GM12891 (cell line): ENCODE measurements at regions not wholly inside any gene's neighbourhood (a gene's known extent, or its start where the extent isn't known, plus 50 kb on each side); places are given as distances from the start of the nearest gene placed in this dataset.
"Not testable (repeated sequence)": the region's sequence is repeated elsewhere in the genome, so short reads cannot be mapped to it uniquely, and the experiment has no call there.

ENCODE experiments used
- DNase-seq: peaks from one replicate; pipeline ENCODE4 v3.0.0; 2011; ENCODE audit warnings: low spot score; ENCODE audit not compliant: insufficient read length
- FAIRE-seq: peaks from 2 replicates; lab custom pipeline; 2011; peaks lifted over from hg19 to GRCh38; lab: Jason Lieb, UNC
- PAX5 ChIP-seq: IDR thresholded peaks from 2 replicates; pipeline ENCODE4 v1.6.1; 2011; ENCODE audit warnings: low read length, moderate library complexity, mild to moderate bottlenecking; ENCODE audit not compliant: insufficient read depth, severe bottlenecking
- POLR2A ChIP-seq: IDR thresholded peaks from 2 replicates; pipeline ENCODE4 v1.6.1; 2011; ENCODE audit warnings: low read depth, low read length, control low read depth
- POLR2AphosphoS5 ChIP-seq: IDR thresholded peaks from 2 replicates; pipeline ENCODE4 v1.6.1; 2011; ENCODE audit warnings: low read depth, low read length, control low read depth
- POU2F2 ChIP-seq: IDR thresholded peaks from 2 replicates; pipeline ENCODE4 v1.6.1; 2011; ENCODE audit warnings: low read depth, mild to moderate bottlenecking, control low read depth, low read length, moderate library complexity
- SPI1 ChIP-seq: IDR thresholded peaks from 2 replicates; pipeline ENCODE4 v1.6.1; 2011; ENCODE audit warnings: low read depth, low read length, control low read depth
- TAF1 ChIP-seq: IDR thresholded peaks from 2 replicates; pipeline ENCODE4 v1.6.1; 2011; ENCODE audit warnings: low read depth, low read length, control low read depth

DNA sequence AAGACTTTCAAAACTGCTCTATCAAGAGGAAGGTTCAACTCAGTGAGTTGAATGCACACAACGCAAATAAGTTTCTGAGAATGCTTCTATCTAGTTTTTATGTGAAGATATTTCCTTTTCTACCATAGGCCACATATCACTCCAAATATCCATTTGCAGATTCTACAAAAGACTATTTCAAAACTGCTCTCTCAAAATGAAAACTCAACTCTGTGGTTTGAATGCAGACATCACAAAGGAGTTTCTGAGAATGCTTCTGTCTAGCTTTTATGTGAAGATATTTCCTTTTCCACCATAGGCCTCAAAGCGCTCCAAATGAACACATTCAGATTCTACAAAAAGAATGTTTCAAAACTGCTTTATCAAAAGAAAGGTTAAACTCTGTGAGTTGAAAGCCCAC, 1093.1 kb upstream of the DEFB115 start:
- not testable (repeated sequence) for DNase-seq, FAIRE-seq

DNA sequence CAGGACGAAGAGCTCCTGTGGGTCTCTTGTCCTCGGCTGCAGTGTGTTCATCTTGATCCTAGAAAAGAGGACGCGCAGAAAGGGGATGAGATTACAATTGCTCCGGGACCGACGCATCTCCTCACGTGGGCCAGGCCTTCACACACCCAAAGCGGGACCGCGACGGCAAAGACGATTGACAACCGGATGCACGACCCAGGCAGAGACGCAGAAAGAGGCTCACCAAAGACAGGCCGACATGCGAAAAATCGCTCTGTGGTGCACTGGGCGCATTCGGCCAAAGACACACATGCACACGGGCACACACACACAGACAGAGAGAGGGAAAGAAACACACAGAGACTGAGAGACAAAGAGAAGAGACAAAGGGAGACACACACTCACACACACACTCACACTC, 1089.9 kb upstream of the DEFB115 start:
- FAIRE-seq (no peak), DNase-seq (no peak)
- TF ChIP-seq POU2F2 (no peak), POLR2A (no peak), TAF1 (no peak), POLR2AphosphoS5 (no peak), SPI1 (no peak), PAX5 (no peak)

DNA sequence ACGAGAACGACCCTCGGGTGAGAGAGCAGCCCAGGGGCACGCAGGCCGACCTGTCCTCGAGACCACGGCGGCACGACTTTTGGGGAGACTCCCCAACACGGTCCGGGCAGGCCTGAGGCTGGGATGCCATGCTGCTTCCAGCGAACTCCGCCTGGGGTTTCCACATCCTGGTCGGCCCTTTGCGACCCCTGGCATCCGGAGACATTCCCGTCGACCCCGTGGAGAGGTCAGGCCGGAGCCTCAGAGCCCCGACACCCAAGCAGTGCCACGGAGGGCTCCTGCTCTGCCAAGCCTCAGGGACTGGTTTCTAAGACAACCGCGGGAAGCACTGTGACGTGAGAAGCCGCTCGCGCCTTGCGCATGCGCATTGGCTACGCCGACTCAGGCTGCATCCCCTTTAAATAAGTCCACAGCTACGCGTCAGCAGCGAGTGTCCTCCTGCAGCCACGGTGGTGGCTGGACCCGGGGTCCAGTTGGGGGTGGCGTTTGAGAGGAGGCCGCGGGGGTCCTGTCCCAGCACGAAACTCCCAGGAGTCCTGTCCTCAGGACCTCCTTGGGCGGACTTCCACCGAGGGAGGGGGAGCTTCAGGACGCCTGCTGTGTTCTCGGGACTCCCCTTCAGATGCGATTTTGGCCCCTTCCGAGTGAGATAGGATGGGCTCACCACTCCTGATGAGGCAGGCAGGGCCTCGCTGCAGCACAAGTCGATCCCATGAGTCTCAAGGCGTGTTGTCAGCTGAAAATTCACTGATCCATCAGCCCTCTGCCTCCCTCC, 1089.3 kb upstream of the DEFB115 start:
- DNase-seq = no peak
- FAIRE-seq = no peak
- TF ChIP-seq TAF1 (no peak), SPI1 (no peak), PAX5 (no peak)

- no peak for TF ChIP-seq SPI1
- TF ChIP-seq POLR2AphosphoS5 = no peak
- TF ChIP-seq TAF1 = no peak
- no peak for TF ChIP-seq POU2F2
- TF ChIP-seq PAX5 = no peak
- TF ChIP-seq POLR2A = no peak
- no peak for FAIRE-seq
- DNase-seq = no peak
Observed at GRCh38 chr20:30168800-30169138, 1088.7 kb upstream of the DEFB115 start.

DNA sequence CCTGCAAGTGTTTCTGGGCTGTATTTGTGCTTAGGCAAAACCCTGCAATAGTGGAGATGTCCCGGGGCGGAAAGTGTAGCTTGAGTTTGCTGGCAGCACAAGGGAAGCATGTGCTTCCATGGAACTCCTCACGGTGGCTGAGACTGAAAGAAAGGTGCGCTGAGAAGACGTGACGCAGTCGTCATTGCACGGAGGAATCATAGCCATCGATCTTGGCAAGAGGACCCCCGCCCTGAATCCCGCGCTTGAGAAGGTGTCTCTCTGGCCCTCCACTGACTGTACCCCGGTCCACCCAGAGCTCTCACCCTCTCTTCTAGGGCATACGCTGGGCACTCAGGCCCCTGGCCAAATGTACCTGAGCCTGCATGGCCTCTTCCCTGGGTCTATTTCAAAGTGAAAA, 1081.8 kb upstream of the DEFB115 start:
- DNase-seq = no peak
- TF ChIP-seq POLR2A (no peak), POLR2AphosphoS5 (no peak), POU2F2 (no peak), SPI1 (no peak)
- FAIRE-seq = no peak

DNA sequence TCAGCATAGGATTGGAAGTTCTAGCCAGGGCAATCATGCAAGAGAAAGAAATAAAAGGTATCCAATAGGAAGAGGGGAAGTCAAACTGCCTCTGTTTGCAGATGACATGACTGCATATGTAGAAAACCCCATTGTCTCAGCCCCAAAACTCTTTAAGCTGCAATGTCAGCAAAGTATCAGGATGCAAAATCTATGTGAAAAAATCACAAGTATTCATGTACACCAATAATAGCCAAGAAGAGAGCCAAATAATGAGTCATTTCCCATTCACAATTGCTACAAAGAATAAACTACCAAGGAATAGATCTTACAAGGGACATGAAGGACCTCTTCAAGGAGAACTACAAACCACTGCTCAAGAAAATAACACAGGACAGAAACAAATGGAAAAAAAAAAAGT, 1074.3 kb upstream of the DEFB115 start:
- DNase-seq, FAIRE-seq: not testable (repeated sequence)

DNA sequence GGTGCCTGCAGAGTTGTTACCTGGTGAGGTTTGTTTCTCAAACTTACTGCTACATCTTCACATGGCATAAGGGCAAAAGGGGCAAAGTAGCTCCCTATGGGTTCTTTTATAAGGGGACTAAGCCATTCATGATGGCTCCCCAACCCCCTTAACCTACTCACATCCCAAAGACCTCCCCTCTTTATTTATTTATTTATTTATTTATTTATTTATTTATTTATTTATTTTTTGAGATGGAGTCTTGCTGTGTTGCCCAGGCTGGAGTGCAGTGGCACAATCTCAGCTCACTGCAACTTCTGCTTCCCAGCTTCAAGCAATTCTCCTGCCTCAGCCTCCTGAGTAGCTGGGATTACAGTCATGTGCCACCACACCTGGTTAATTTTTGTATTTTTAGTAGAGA, 1065.7 kb upstream of the DEFB115 start:
- not testable (repeated sequence) for DNase-seq, FAIRE-seq

DNA sequence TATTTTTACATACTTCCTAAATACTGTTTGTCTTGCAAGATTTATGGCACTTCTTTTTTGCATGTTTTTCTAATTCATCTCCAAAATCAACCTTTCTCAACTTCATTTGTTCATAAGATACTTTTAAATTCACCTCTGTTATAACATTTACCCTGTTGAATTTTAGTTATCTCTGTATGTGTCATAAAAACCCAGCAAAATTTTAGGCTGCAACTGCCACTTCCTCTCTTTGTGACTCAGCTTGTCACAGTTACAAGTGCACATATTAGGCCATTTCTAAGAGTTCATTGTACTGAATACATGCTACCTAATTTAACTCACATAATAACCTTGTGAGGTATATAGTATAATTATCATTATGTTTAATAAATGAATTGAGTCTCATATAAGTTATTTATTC, 1023.0 kb upstream of the DEFB115 start:
- DNase-seq, FAIRE-seq: not testable (repeated sequence)

DNA sequence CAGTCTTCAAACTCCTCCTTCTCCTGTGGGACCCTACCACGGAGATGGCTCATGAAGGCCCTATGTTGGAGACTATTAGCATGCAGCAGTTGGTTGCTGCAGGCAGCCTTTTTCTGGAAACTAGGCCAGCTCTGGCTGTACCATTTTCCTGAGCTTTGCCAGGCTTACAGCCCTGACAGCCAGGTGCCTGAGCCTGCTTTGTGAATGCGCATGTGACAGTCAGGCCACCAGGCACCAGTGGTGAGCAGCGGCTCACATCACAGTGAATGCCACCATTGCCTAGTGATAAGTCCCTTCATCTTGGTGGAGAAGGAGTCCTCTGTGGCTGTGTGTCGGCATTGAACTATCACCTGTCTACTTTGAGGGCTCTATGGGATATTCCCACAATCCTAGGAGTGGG, 982.4 kb upstream of the DEFB115 start:
- not testable (repeated sequence) for FAIRE-seq, DNase-seq

- FAIRE-seq = no peak
- no peak for DNase-seq
- TF ChIP-seq POLR2A (no peak), POU2F2 (no peak)
Observed at GRCh38 chr20:30281584-30282197, 975.8 kb upstream of the DEFB115 start.

- not testable (repeated sequence) for DNase-seq
- peak; percentile 86 for FAIRE-seq
Observed at GRCh38 chr20:30283476-30284280, 973.8 kb upstream of the DEFB115 start.

GRCh38 chr20:30284281-30284905, 973.1 kb upstream of the DEFB115 start:
- TF ChIP-seq POU2F2 (no peak), SPI1 (no peak), POLR2A (no peak), TAF1 (no peak), PAX5 (no peak), POLR2AphosphoS5 (no peak)
- FAIRE-seq (no peak), DNase-seq (no peak)
